Keratinocyte (primary cell): ENCODE measurements at regions not wholly inside any gene's neighbourhood (a gene's known extent, or its start where the extent isn't known, plus 50 kb on each side); places are given as distances from the start of the nearest gene placed in this dataset.

Experiments used
- DNase-seq: peaks from one replicate; pipeline ENCODE4 v3.0.0-alpha.2; 2011; ENCODE audit warnings: low read depth, missing footprints, low spot score
- FAIRE-seq: peaks from 2 replicates; lab custom pipeline; 2011; peaks lifted over from hg19 to GRCh38; lab: Jason Lieb, UNC
- H2AFZ ChIP-seq: 2 replicates; pipeline ENCODE4 v1.6.0; 2012; ENCODE audit warnings: low read length, control low read depth, inconsistent platforms; ENCODE audit not compliant: control insufficient read depth
- H3K27ac ChIP-seq: 2 replicates; pipeline ENCODE4 v1.5.1; 2011; ENCODE audit warnings: low read length; ENCODE audit not compliant: control insufficient read depth, insufficient read depth
- H3K27me3 ChIP-seq: 3 replicates; pipeline ENCODE4 v1.6.0; 2011; ENCODE audit warnings: low read length; ENCODE audit not compliant: control insufficient read depth, insufficient read depth; ENCODE audit errors: extremely low read depth
- H3K36me3 ChIP-seq, 2 experiments: 2 replicates in 1 of 2; 3 replicates in 1 of 2; pipeline ENCODE4 v1.5.1; 2011; ENCODE audit warnings: low read length in 2 of 2, mild to moderate bottlenecking in 1 of 2; ENCODE audit not compliant: control insufficient read depth in 2 of 2, insufficient read depth in 2 of 2; ENCODE audit errors: extremely low read depth in 1 of 2
- H3K4me1 ChIP-seq: 3 replicates; pipeline ENCODE4 v1.5.1; 2011; ENCODE audit warnings: low read length; ENCODE audit not compliant: control insufficient read depth, insufficient read depth; ENCODE audit errors: extremely low read depth
- H3K4me2 ChIP-seq: 3 replicates; pipeline ENCODE4 v1.6.0; 2011; ENCODE audit warnings: low read depth, low read length; ENCODE audit not compliant: control insufficient read depth, insufficient read depth; ENCODE audit errors: extremely low read depth
- H3K4me3 ChIP-seq, 3 experiments: fragments of 200-600 bp in 1 of 3; sonication (generic) in 1 of 3; 2 replicates in 2 of 3; 3 replicates in 1 of 3; pipeline ENCODE4 v1.5.1; 2011 to 2016; ENCODE audit warnings: low read length in 3 of 3, mild to moderate bottlenecking in 3 of 3, control low read depth in 2 of 3, inconsistent platforms in 1 of 3, low read depth in 1 of 3, mixed read lengths in 1 of 3, mixed run types in 1 of 3, moderate library complexity in 1 of 3; ENCODE audit not compliant: control insufficient read depth in 2 of 3, insufficient read depth in 2 of 3; ENCODE audit errors: extremely low read depth in 1 of 3
- H3K79me2 ChIP-seq: 2 replicates; pipeline ENCODE4 v1.6.0; 2012; ENCODE audit warnings: low read length; ENCODE audit not compliant: control insufficient read depth, insufficient read depth
- H3K9ac ChIP-seq: 3 replicates; pipeline ENCODE4 v1.6.0; 2011; ENCODE audit warnings: low read length; ENCODE audit not compliant: control insufficient read depth, insufficient read depth; ENCODE audit errors: extremely low read depth
- H3K9me1 ChIP-seq: 3 replicates; pipeline ENCODE4 v1.6.0; 2011; ENCODE audit warnings: low read length; ENCODE audit not compliant: control insufficient read depth, insufficient read depth; ENCODE audit errors: extremely low read depth
- H3K9me3 ChIP-seq: 2 replicates; pipeline ENCODE4 v1.5.1; 2012; ENCODE audit warnings: low read depth, low read length; ENCODE audit not compliant: control insufficient read depth
- H4K20me1 ChIP-seq: 3 replicates; pipeline ENCODE4 v1.6.0; 2011; ENCODE audit warnings: low read length; ENCODE audit not compliant: control insufficient read depth, insufficient read depth; ENCODE audit errors: extremely low read depth
- CTCF ChIP-seq, 3 experiments: IDR thresholded peaks in 1 of 3; conservative IDR thresholded peaks in 1 of 3; optimal IDR thresholded peaks in 1 of 3; 2 replicates in 2 of 3; 3 replicates in 1 of 3; pipeline versions ENCODE3 to v1.5.1; 2011; ENCODE audit warnings: low read length in 3 of 3, mild to moderate bottlenecking in 3 of 3, moderate library complexity in 2 of 3, control low read depth in 1 of 3, inconsistent platforms in 1 of 3; ENCODE audit not compliant: insufficient read depth in 2 of 3; ENCODE audit errors: extremely low read depth in 1 of 3
- EZH2 ChIP-seq: IDR thresholded peaks from one replicate; pipeline ENCODE4 v1.6.1; 2012; ENCODE audit warnings: inconsistent platforms, mild to moderate bottlenecking, low read length, moderate library complexity
- dilution Hi-C: fragments of 300-500 bp; cut with MboI; formaldehyde crosslinking; loops from one replicate; pipeline ENCODE4 v1.7.0; 2020; ENCODE audit warnings: low sequenced_read_pairs; ENCODE audit not compliant: extremely low pct_ligation_motif_present

GRCh38 chr2:48856144-48856543 is 100.6 kb upstream of the LHCGR start:
- no peak for TF ChIP-seq CTCF (optimal IDR thresholded peaks at IDR 0.05 in 1 of 3, IDR thresholded peaks at IDR 0.05 in 1 of 3, conservative IDR thresholded peaks at IDR 0.05 in 1 of 3; ENCODE audit: extremely low read depth in 1 of 3, insufficient read depth in 2 of 3, low read length in 3 of 3)
- no peak for TF ChIP-seq EZH2
- Histone ChIP-seq H3K36me3 (no peaks in the 10 kb centered on the region), H4K20me1 (no peaks in the 10 kb centered on the region), H3K4me1 (peaks cover 9% of the 10 kb centered on the region), H3K9ac (no peak overlapping the region), H3K9me3 (no peaks in the 10 kb centered on the region), H3K4me2 (no peak overlapping the region), H3K79me2 (no peaks in the 10 kb centered on the region), H3K27ac (no peak overlapping the region), H3K27me3 (no peaks in the 10 kb centered on the region), H3K9me1 (no peaks in the 10 kb centered on the region), H2AFZ (no peak overlapping the region), H3K4me3 (no peak overlapping the region)
- FAIRE-seq (no peak), DNase-seq (no peak)
- dilution Hi-C loops: no loop called here

- DNase-seq: no peak
- Histone ChIP-seq H3K79me2 (no peaks in the 10 kb centered on the region), H3K4me1 (peaks cover 19% of the 10 kb centered on the region), H3K9me1 (no peaks in the 10 kb centered on the region), H3K36me3 (no peaks in the 10 kb centered on the region), H4K20me1 (no peaks in the 10 kb centered on the region), H3K9me3 (no peaks in the 10 kb centered on the region), H3K4me2 (no peak overlapping the region), H3K4me3 (no peak overlapping the region), H3K27me3 (no peaks in the 10 kb centered on the region), H3K27ac (no peak overlapping the region), H2AFZ (no peak overlapping the region), H3K9ac (no peak overlapping the region)
- dilution Hi-C loops: no loop called here
- TF ChIP-seq CTCF (optimal IDR thresholded peaks at IDR 0.05 in 1 of 3, IDR thresholded peaks at IDR 0.05 in 1 of 3, conservative IDR thresholded peaks at IDR 0.05 in 1 of 3; ENCODE audit: extremely low read depth in 1 of 3, insufficient read depth in 2 of 3, low read length in 3 of 3) (no peak), EZH2 (no peak)
- FAIRE-seq: no peak
Observed at GRCh38 chr2:48855142-48855541, 99.6 kb upstream of the LHCGR start.
